Fibroblast of lung (primary cell): ENCODE measurements at regions not wholly inside any gene's neighbourhood (a gene's known extent, or its start where the extent isn't known, plus 50 kb on each side); places are given as distances from the start of the nearest gene placed in this dataset.

ENCODE experiments used
- DNase-seq, 2 donors: peaks; one replicate each; pipeline versions ENCODE4 v3.0.0 to v3.0.0-alpha.2; 2010; ENCODE audit warnings: low read depth in 2 of 2
- H2AFZ ChIP-seq: 2 replicates; pipeline ENCODE4 v1.5.1; 2012; ENCODE audit warnings: low read length, control low read depth, inconsistent platforms
- H3K27ac ChIP-seq: 2 replicates; pipeline ENCODE4 v1.5.1; 2011; ENCODE audit warnings: low read length, control low read depth; ENCODE audit not compliant: insufficient read depth
- H3K27me3 ChIP-seq: 2 replicates; pipeline ENCODE4 v1.5.1; 2011; ENCODE audit warnings: mild to moderate bottlenecking, low read length; ENCODE audit not compliant: control insufficient read depth, insufficient read depth
- H3K36me3 ChIP-seq: 2 replicates; pipeline ENCODE4 v1.5.1; 2011; ENCODE audit warnings: low read length; ENCODE audit not compliant: control insufficient read depth, insufficient read depth
- H3K4me1 ChIP-seq: 2 replicates; pipeline ENCODE4 v1.5.1; 2011; ENCODE audit warnings: low read length; ENCODE audit not compliant: control insufficient read depth, insufficient read depth; ENCODE audit errors: extremely low read depth
- H3K4me2 ChIP-seq: 2 replicates; pipeline ENCODE4 v1.5.1; 2011; ENCODE audit warnings: low read length, control low read depth; ENCODE audit not compliant: insufficient read depth; ENCODE audit errors: extremely low read depth
- H3K4me3 ChIP-seq, 4 experiments: fragments of 200-600 bp in 1 of 4; sonication (generic) in 1 of 4; replicated peaks in 1 of 4; 2 replicates each; pipeline ENCODE4 v1.5.1; 2011 to 2016; ENCODE audit warnings: low read length in 4 of 4, low read depth in 3 of 4, mild to moderate bottlenecking in 3 of 4, control low read depth in 2 of 4, inconsistent platforms in 1 of 4, mixed read lengths in 1 of 4; ENCODE audit not compliant: insufficient read depth in 1 of 4; ENCODE audit errors: control extremely low read depth in 1 of 4
- H3K79me2 ChIP-seq: 2 replicates; pipeline ENCODE4 v1.5.1; 2012; ENCODE audit warnings: mild to moderate bottlenecking, low read length, inconsistent platforms; ENCODE audit not compliant: control insufficient read depth, insufficient read depth
- H3K9ac ChIP-seq: 2 replicates; pipeline ENCODE4 v1.5.1; 2011; ENCODE audit warnings: mild to moderate bottlenecking, low read length, control low read depth; ENCODE audit not compliant: insufficient read depth
- H3K9me3 ChIP-seq: 2 replicates; pipeline ENCODE4 v1.5.1; 2012; ENCODE audit warnings: low read depth, low read length; ENCODE audit not compliant: control insufficient read depth, insufficient read depth
- H4K20me1 ChIP-seq: 2 replicates; pipeline ENCODE4 v1.5.1; 2011; ENCODE audit warnings: low read length; ENCODE audit not compliant: control insufficient read depth, insufficient read depth; ENCODE audit errors: extremely low read depth
- CTCF ChIP-seq, 2 donors: IDR thresholded peaks in 1 of 2; conservative IDR thresholded peaks in 1 of 2; 1 replicate in 1 of 2; 2 replicates in 1 of 2; pipeline ENCODE4 v1.5.1; 2011 to 2012; ENCODE audit warnings: low read length in 2 of 2, control low read depth in 1 of 2, inconsistent platforms in 1 of 2, low read depth in 1 of 2, mild to moderate bottlenecking in 1 of 2
- EZH2 ChIP-seq: IDR thresholded peaks from 2 replicates; pipeline ENCODE4 v1.5.1; 2012; ENCODE audit warnings: low read length, control low read depth, mild to moderate bottlenecking; ENCODE audit errors: missing control alignments

GRCh38 chr5:86374611-86375010, 243.1 kb upstream of the COX7C start:
- no peak overlapping the region for H3K27ac ChIP-seq

GRCh38 chr5:86376214-86376613, 241.5 kb upstream of the COX7C start:
- Histone ChIP-seq H2AFZ (no peak overlapping the region), H3K36me3 (no peaks in the 10 kb centered on the region), H4K20me1 (no peaks in the 10 kb centered on the region), H3K4me3 (no peak overlapping the region), H3K79me2 (no peaks in the 10 kb centered on the region), H3K9ac (no peak overlapping the region), H3K4me1 (no peaks in the 10 kb centered on the region), H3K27me3 (no peaks in the 10 kb centered on the region), H3K4me2 (no peak overlapping the region), H3K27ac (no peak overlapping the region), H3K9me3 (no peaks in the 10 kb centered on the region)
- no peak for DNase-seq
- TF ChIP-seq CTCF (conservative IDR thresholded peaks at IDR 0.05 in 1 of 2, IDR thresholded peaks at IDR 0.05 in 1 of 2; ENCODE audit: low read depth in 1 of 2, low read length in 2 of 2) (no peak), EZH2 (no peak)

More at GRCh38 chr5:86374611-86375010, 243.1 kb upstream of the COX7C start:
- Histone ChIP-seq H3K27me3 (no peaks in the 10 kb centered on the region), H3K4me1 (no peaks in the 10 kb centered on the region), H3K36me3 (no peaks in the 10 kb centered on the region), H2AFZ (no peak overlapping the region), H3K9me3 (no peaks in the 10 kb centered on the region), H3K9ac (no peak overlapping the region), H3K4me3 (no peak overlapping the region), H4K20me1 (no peaks in the 10 kb centered on the region), H3K79me2 (no peaks in the 10 kb centered on the region), H3K4me2 (no peak overlapping the region)
- no peak for DNase-seq
- TF ChIP-seq CTCF (conservative IDR thresholded peaks at IDR 0.05 in 1 of 2, IDR thresholded peaks at IDR 0.05 in 1 of 2; ENCODE audit: low read depth in 1 of 2, low read length in 2 of 2) (no peak), EZH2 (no peak)

- H3K4me2 ChIP-seq: no peak overlapping the region
- no peaks in the 10 kb centered on the region for H3K36me3 ChIP-seq
- no peak overlapping the region for H3K4me3 ChIP-seq
- no peaks in the 10 kb centered on the region for H3K9me3 ChIP-seq
- H3K27ac ChIP-seq: no peak overlapping the region
- no peak overlapping the region for H2AFZ ChIP-seq
- H3K4me1 ChIP-seq: no peaks in the 10 kb centered on the region
- H4K20me1 ChIP-seq: no peaks in the 10 kb centered on the region
- no peak for DNase-seq
- no peaks in the 10 kb centered on the region for H3K79me2 ChIP-seq
- TF ChIP-seq EZH2: no peak
- TF ChIP-seq CTCF (conservative IDR thresholded peaks at IDR 0.05 in 1 of 2, IDR thresholded peaks at IDR 0.05 in 1 of 2; ENCODE audit: low read depth in 1 of 2, low read length in 2 of 2): no peak
- no peak overlapping the region for H3K9ac ChIP-seq
- no peaks in the 10 kb centered on the region for H3K27me3 ChIP-seq
These were observed 214.6 kb upstream of the COX7C start for GRCh38 chr5:86403190-86403589.
